ENCODE measurements at regions not wholly inside any gene's neighbourhood (a gene's known extent, or its start where the extent isn't known, plus 50 kb on each side); places are given as distances from the start of the nearest gene placed in this dataset.

DNA sequence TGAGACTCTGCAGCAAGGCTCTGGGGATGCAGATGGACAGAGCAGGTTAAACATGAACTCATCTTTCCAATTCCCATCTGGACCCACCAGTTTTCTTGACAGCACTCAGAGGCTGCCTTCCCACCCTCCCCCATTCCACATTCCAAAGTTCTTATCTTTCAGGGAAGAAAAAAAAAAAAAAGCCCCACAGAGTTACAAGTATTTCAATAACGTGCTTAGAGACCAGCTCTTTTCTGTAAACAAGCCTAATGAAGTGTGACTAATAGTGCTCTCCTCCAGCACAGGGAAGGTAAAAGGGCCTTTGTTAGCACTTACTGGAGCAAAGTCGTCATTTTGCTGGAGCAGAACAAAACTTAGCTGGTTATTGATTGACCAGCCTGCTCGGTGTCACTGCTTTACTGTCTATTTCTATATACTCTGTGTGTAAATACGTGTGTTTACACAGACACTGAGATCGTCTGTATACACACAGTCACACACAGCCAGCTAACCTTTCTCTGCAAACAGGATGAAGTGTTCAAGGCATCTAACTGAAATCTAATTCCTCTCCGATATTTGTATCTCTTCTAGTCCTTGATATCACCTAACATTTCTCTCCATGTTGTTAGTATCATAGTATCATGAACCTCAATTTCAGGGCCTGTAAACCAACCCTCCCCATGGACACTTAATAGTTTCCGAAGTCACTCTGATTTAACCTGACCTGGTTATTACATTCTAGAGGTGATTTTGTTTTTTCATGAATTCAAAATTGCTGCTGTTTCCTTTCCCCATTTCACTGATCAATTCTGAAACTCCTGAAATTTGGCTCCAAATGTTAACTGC, 84.9 kb downstream of the ZNF608 start (continued):
- TF ChIP-seq, protein P1, sequence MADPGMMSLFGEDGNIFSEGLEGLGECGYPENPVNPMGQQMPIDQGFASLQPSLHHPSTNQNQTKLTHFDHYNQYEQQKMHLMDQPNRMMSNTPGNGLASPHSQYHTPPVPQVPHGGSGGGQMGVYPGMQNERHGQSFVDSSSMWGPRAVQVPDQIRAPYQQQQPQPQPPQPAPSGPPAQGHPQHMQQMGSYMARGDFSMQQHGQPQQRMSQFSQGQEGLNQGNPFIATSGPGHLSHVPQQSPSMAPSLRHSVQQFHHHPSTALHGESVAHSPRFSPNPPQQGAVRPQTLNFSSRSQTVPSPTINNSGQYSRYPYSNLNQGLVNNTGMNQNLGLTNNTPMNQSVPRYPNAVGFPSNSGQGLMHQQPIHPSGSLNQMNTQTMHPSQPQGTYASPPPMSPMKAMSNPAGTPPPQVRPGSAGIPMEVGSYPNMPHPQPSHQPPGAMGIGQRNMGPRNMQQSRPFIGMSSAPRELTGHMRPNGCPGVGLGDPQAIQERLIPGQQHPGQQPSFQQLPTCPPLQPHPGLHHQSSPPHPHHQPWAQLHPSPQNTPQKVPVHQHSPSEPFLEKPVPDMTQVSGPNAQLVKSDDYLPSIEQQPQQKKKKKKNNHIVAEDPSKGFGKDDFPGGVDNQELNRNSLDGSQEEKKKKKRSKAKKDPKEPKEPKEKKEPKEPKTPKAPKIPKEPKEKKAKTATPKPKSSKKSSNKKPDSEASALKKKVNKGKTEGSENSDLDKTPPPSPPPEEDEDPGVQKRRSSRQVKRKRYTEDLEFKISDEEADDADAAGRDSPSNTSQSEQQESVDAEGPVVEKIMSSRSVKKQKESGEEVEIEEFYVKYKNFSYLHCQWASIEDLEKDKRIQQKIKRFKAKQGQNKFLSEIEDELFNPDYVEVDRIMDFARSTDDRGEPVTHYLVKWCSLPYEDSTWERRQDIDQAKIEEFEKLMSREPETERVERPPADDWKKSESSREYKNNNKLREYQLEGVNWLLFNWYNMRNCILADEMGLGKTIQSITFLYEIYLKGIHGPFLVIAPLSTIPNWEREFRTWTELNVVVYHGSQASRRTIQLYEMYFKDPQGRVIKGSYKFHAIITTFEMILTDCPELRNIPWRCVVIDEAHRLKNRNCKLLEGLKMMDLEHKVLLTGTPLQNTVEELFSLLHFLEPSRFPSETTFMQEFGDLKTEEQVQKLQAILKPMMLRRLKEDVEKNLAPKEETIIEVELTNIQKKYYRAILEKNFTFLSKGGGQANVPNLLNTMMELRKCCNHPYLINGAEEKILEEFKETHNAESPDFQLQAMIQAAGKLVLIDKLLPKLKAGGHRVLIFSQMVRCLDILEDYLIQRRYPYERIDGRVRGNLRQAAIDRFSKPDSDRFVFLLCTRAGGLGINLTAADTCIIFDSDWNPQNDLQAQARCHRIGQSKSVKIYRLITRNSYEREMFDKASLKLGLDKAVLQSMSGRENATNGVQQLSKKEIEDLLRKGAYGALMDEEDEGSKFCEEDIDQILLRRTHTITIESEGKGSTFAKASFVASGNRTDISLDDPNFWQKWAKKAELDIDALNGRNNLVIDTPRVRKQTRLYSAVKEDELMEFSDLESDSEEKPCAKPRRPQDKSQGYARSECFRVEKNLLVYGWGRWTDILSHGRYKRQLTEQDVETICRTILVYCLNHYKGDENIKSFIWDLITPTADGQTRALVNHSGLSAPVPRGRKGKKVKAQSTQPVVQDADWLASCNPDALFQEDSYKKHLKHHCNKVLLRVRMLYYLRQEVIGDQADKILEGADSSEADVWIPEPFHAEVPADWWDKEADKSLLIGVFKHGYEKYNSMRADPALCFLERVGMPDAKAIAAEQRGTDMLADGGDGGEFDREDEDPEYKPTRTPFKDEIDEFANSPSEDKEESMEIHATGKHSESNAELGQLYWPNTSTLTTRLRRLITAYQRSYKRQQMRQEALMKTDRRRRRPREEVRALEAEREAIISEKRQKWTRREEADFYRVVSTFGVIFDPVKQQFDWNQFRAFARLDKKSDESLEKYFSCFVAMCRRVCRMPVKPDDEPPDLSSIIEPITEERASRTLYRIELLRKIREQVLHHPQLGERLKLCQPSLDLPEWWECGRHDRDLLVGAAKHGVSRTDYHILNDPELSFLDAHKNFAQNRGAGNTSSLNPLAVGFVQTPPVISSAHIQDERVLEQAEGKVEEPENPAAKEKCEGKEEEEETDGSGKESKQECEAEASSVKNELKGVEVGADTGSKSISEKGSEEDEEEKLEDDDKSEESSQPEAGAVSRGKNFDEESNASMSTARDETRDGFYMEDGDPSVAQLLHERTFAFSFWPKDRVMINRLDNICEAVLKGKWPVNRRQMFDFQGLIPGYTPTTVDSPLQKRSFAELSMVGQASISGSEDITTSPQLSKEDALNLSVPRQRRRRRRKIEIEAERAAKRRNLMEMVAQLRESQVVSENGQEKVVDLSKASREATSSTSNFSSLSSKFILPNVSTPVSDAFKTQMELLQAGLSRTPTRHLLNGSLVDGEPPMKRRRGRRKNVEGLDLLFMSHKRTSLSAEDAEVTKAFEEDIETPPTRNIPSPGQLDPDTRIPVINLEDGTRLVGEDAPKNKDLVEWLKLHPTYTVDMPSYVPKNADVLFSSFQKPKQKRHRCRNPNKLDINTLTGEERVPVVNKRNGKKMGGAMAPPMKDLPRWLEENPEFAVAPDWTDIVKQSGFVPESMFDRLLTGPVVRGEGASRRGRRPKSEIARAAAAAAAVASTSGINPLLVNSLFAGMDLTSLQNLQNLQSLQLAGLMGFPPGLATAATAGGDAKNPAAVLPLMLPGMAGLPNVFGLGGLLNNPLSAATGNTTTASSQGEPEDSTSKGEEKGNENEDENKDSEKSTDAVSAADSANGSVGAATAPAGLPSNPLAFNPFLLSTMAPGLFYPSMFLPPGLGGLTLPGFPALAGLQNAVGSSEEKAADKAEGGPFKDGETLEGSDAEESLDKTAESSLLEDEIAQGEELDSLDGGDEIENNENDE (IDR thresholded peaks at IDR 0.05; ENCODE audit: insufficient replicate concordance, low read length): no peak
- TF ChIP-seq SP4 (IDR thresholded peaks at IDR 0.05; ENCODE audit: low read length) (no peak), JUN (IDR thresholded peaks at IDR 0.05; ENCODE audit: low read depth, low read length) (no peak), SIX5 (IDR thresholded peaks at IDR 0.05; ENCODE audit: low read depth, low read length) (no peak), RAD21 (IDR thresholded peaks at IDR 0.05 in 1 of 2, conservative IDR thresholded peaks at IDR 0.05 in 1 of 2; ENCODE audit: low read depth in 2 of 2, low read length in 2 of 2) (no peak), YY1 (IDR thresholded peaks at IDR 0.05; ENCODE audit: low read depth, low read length) (no peak), JUND (IDR thresholded peaks at IDR 0.05; ENCODE audit: low read length) (peak; percentile 50; the same call in 1 of the 2 replicates), CEBPB (IDR thresholded peaks at IDR 0.05; ENCODE audit: low read depth, low read length) (no peak), POLR2A (IDR thresholded peaks at IDR 0.05; ENCODE audit: control extremely low read depth in 1 of 2, low read depth in 2 of 2, low read length in 2 of 2) (no peak)
- TF ChIP-seq, protein P2, sequence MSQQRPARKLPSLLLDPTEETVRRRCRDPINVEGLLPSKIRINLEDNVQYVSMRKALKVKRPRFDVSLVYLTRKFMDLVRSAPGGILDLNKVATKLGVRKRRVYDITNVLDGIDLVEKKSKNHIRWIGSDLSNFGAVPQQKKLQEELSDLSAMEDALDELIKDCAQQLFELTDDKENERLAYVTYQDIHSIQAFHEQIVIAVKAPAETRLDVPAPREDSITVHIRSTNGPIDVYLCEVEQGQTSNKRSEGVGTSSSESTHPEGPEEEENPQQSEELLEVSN (IDR thresholded peaks at IDR 0.05): no peak

All from H1 (cell line).